GM21576 (cell line): ENCODE measurements at regions not wholly inside any gene's neighbourhood (a gene's known extent, or its start where the extent isn't known, plus 50 kb on each side); places are given as distances from the start of the nearest gene placed in this dataset.
"Not testable (repeated sequence)": the region's sequence is repeated elsewhere in the genome, so short reads cannot be mapped to it uniquely, and the experiment has no call there.

ENCODE experiments used
- ATAC-seq: cut with Tn5 transposase; IDR thresholded peaks from one replicate; pipeline ENCODE4 v1.9.1; 2021; ENCODE audit warnings: mild to moderate bottlenecking, moderate library complexity; ENCODE audit not compliant: unreplicated experiment

DNA sequence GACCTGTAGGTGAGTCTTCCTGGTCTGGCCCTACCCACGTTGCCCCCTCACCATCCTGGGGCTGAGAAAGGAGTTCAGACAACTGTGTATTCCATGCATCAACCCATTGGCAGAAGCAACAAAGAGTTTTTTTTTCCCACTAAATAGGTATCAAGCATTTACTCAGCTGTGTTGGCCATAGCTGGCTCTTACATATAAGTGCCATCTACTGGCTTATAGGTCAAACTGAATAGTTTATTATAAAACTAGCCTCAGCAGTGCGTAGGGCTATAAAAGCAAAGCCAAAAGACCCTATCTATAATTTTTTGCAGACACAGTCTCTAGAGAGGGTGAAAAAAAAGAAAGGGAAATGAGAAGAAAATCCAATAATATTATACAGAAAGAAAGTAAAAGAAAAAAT, 765.2 kb upstream of the MGAT4C start:
- no peak for ATAC-seq

- no peak for ATAC-seq
Observed at GRCh38 chr12:87020071-87020470, 763.9 kb upstream of the MGAT4C start.

GRCh38 chr12:87015352-87015751, 759.2 kb upstream of the MGAT4C start:
- no peak for ATAC-seq

- no peak for ATAC-seq
Observed at GRCh38 chr12:87008785-87009384, 752.7 kb upstream of the MGAT4C start.

DNA sequence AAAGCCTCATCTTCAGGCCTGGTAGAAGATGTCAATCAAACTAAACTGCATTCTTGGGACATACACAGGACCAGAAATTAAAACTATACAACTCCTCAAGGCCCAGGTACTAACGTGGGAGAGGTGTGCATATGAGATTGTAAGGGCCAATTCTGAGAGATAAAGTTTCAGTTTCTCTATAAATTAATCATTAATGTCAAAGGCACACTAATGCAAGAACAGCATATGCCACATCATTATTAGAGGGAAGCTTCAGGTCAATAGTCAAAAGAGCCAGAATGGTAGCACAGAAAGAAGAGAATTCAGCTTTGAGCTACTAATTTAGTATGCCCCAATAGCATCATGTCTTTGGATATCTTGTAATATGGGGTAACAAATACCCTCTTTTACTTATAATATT, 744.9 kb upstream of the MGAT4C start:
- no peak for ATAC-seq

DNA sequence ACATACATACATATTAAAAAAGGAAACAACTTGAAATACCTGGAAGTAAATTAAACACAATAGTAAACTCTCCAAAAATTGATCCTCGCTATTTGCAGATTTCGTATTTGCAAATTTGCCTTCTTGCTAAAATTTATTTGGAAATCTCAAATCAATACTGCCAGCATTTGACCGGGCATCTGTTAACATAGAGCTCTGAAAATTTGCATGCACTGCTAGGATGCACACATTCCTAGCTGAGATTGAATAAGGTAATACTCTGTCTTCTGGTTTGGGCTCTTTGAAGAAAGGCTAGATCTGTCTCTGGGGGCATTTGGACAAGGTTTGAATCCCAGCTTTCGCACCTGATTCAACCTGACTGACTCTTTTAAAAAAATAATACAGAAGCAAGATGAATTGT, 729.1 kb upstream of the MGAT4C start:
- ATAC-seq, result no peak

DNA sequence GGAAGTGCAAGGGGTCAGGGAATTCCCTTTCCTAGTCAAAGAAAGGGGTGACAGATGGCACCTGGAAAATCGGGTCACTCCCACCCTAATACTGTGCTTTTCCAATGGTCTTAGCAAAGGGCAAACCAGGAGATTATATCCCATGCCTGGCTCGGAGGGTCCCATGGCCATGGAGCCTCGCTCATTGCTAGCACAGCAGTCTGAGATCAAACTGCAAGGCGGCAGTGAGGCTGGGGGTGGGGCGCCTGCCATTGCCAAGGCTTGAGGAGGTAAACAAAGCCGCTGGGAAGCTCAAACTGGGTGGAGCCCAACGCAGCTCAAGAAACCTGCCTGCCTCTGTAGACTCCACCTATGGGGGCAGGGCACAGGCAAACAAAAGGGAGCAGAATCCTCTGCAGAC, 714.4 kb upstream of the MGAT4C start:
- ATAC-seq, result not testable (repeated sequence)

GRCh38 chr12:86959766-86960458, 703.7 kb upstream of the MGAT4C start:
- ATAC-seq, result no peak

GRCh38 chr12:86950444-86950843, 694.3 kb upstream of the MGAT4C start:
- ATAC-seq, result no peak

GRCh38 chr12:86950043-86950442, 693.9 kb upstream of the MGAT4C start:
- no peak for ATAC-seq

- no peak for ATAC-seq
Observed at GRCh38 chr12:86948851-86949250, 692.7 kb upstream of the MGAT4C start.

GRCh38 chr12:86945685-86946196, 689.5 kb upstream of the MGAT4C start:
- ATAC-seq, result no peak

GRCh38 chr12:86944197-86944819, 688.1 kb upstream of the MGAT4C start:
- not testable (repeated sequence) for ATAC-seq

GRCh38 chr12:86931714-86932113, 675.5 kb upstream of the MGAT4C start:
- no peak for ATAC-seq

DNA sequence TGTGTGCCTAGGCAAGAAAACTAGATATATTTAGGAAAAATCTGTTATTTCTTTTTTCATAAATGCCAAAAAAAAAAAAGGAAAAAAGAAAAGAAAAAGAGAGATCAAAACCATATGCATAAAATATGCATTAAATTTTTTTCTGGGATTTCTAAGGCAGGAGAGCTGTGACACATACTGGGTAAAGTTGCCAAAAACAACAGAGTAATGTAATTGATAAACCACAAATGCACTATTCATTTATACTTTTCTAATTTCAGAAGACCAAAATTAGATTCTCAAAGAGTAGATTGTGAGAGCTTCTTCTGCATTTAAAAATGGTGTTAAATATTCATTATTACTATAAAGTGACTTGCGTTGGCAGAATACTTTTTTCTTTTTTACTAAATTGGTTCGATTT, 673.8 kb upstream of the MGAT4C start:
- ATAC-seq, result no peak

DNA sequence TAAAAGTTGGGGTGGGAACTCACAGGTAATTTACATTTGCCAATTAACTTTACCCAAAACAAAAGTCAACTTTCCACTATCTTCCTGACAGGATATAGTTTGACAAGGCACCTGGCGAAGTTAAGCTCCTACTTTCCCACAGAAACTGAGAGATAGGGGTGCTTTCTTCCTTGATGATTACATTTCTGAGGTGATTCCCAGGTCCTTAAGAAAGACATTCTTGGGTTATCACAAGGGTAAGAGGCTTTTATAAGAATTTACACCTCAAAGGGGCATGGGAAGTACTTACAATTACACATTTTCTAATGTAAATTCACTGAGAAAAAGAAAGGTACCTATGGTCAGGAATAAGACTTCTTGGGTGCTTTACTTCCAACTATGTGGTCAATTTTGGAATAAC, 660.9 kb upstream of the MGAT4C start:
- no peak for ATAC-seq

GRCh38 chr12:86914721-86915120, 658.5 kb upstream of the MGAT4C start:
- no peak for ATAC-seq

DNA sequence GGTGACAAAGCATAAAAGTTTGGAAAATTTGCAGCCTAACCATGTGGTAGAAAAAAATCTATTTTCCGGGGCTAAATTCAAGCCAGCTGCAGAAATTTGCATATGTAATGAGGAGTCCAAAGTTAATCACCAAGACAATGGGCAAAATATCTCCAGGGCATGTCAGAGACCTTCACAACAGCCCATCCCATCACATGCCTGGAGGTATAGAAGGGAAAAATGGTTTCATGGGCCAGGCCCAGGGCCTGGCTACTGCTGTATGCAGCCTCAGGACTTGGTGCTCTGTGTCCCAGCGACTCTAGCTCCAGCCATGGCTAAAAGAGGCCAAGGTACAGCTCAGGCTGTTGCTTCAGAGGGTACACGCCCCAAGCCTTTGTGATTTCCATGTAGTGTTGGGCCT, 655.8 kb upstream of the MGAT4C start:
- no peak for ATAC-seq

- ATAC-seq, result no peak
Observed at GRCh38 chr12:86903159-86903558, 647.0 kb upstream of the MGAT4C start.

DNA sequence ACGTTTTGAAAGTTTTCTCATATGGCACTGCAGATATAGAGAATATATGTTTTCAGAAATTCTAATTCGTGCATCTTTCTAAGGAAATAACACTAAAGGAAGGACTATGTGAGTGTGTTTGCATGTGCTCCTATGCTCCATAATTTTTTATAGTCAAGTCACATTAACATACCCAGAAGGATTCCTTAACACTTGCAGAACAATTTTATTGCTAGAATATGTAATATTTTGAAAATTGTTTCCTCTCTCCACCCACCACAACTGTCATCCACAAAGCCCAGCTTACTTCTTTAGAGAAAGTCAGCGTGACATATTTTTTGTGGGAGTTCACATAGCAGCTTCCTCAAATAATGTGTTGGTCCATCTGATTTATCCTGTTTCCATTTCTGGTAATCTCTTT, 604.6 kb upstream of the MGAT4C start:
- no peak for ATAC-seq

GRCh38 chr12:86852451-86852850, 596.3 kb upstream of the MGAT4C start:
- no peak for ATAC-seq

- ATAC-seq, result no peak
Observed at GRCh38 chr12:86838711-86839110, 582.5 kb upstream of the MGAT4C start.
